HL-60 (cell line): ENCODE measurements at regions not wholly inside any gene's neighbourhood (a gene's known extent, or its start where the extent isn't known, plus 50 kb on each side); places are given as distances from the start of the nearest gene placed in this dataset.

Source experiments
- POLR2AphosphoS5 ChIP-seq: IDR thresholded peaks from 2 replicates; pipeline ENCODE4 v1.6.1; 2012; ENCODE audit warnings: low read depth
- TF ChIP-seq, protein P1 (sequence below): IDR thresholded peaks from one replicate; pipeline ENCODE4 v1.5.1; 2011; ENCODE audit warnings: low read length, control low read depth, inconsistent platforms; ENCODE audit not compliant: insufficient read depth
- TF ChIP-seq, protein P2 (sequence below): IDR thresholded peaks from 2 replicates; pipeline ENCODE4 v1.6.1; 2012; ENCODE audit warnings: low read depth; ENCODE audit not compliant: insufficient replicate concordance

DNA sequence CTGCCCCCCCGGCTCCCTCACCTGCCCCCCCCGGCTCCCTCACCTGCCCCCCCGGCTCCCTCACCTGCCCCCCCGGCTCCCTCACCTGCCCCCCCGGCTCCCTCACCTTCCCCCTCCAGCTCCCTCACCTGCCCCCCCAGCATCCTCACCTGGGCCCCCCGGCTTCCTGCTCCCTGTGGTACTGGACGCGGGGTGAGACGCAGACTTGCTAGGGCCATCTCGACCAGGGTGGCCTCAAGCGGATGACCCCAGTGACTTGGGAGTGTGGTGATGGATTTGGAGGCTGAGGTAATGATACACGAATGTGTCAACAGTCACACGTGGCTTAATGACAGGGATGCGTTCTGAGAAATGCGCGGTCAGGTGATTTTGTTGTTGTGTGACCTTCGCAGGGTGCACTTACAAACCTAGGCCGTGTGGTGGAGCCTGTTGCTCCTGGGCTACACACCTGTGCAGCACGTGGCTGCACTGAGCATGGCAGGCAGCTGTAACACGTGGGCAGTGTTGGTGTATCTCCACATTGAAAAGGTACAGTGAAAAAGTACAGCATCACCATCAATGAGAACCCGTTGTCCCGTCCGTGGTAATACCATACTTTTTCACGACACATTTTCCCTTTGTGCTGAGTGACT is 197.8 kb downstream of the TEX29 start:
- TF ChIP-seq, protein P1, sequence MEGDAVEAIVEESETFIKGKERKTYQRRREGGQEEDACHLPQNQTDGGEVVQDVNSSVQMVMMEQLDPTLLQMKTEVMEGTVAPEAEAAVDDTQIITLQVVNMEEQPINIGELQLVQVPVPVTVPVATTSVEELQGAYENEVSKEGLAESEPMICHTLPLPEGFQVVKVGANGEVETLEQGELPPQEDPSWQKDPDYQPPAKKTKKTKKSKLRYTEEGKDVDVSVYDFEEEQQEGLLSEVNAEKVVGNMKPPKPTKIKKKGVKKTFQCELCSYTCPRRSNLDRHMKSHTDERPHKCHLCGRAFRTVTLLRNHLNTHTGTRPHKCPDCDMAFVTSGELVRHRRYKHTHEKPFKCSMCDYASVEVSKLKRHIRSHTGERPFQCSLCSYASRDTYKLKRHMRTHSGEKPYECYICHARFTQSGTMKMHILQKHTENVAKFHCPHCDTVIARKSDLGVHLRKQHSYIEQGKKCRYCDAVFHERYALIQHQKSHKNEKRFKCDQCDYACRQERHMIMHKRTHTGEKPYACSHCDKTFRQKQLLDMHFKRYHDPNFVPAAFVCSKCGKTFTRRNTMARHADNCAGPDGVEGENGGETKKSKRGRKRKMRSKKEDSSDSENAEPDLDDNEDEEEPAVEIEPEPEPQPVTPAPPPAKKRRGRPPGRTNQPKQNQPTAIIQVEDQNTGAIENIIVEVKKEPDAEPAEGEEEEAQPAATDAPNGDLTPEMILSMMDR, result no peak
- TF ChIP-seq, protein P2, sequence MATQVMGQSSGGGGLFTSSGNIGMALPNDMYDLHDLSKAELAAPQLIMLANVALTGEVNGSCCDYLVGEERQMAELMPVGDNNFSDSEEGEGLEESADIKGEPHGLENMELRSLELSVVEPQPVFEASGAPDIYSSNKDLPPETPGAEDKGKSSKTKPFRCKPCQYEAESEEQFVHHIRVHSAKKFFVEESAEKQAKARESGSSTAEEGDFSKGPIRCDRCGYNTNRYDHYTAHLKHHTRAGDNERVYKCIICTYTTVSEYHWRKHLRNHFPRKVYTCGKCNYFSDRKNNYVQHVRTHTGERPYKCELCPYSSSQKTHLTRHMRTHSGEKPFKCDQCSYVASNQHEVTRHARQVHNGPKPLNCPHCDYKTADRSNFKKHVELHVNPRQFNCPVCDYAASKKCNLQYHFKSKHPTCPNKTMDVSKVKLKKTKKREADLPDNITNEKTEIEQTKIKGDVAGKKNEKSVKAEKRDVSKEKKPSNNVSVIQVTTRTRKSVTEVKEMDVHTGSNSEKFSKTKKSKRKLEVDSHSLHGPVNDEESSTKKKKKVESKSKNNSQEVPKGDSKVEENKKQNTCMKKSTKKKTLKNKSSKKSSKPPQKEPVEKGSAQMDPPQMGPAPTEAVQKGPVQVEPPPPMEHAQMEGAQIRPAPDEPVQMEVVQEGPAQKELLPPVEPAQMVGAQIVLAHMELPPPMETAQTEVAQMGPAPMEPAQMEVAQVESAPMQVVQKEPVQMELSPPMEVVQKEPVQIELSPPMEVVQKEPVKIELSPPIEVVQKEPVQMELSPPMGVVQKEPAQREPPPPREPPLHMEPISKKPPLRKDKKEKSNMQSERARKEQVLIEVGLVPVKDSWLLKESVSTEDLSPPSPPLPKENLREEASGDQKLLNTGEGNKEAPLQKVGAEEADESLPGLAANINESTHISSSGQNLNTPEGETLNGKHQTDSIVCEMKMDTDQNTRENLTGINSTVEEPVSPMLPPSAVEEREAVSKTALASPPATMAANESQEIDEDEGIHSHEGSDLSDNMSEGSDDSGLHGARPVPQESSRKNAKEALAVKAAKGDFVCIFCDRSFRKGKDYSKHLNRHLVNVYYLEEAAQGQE, result no peak
- no peak for TF ChIP-seq POLR2AphosphoS5
